HEK293T (cell line): ENCODE measurements at regions not wholly inside any gene's neighbourhood (a gene's known extent, or its start where the extent isn't known, plus 50 kb on each side); places are given as distances from the start of the nearest gene placed in this dataset.

Experiments used
- ARNT ChIP-seq: fragments of 450-650 bp; IDR thresholded peaks from 2 replicates; pipeline ENCODE4 v1.6.1; 2017; ENCODE audit warnings: mild to moderate bottlenecking
- BHLHE40 ChIP-seq: fragments of 450-650 bp; IDR thresholded peaks from 2 replicates; pipeline ENCODE4 v1.6.1; 2016; ENCODE audit warnings: mild to moderate bottlenecking, moderate library complexity, borderline replicate concordance
- ELF4 ChIP-seq: fragments of 450-650 bp; IDR thresholded peaks from 2 replicates; pipeline ENCODE4 v1.6.1; 2017; ENCODE audit warnings: antibody characterized with exemption
- FOXA1 ChIP-seq: fragments of 450-650 bp; IDR thresholded peaks from 2 replicates; pipeline ENCODE4 v1.6.1; 2016; ENCODE audit warnings: mild to moderate bottlenecking
- FOXM1 ChIP-seq: fragments of 450-650 bp; IDR thresholded peaks from 2 replicates; pipeline ENCODE4 v1.6.1; 2017; ENCODE audit warnings: mild to moderate bottlenecking, borderline replicate concordance
- LEF1 ChIP-seq: fragments of 450-650 bp; IDR thresholded peaks from 2 replicates; pipeline ENCODE4 v1.6.1; 2017; ENCODE audit warnings: mild to moderate bottlenecking, borderline replicate concordance
- NFRKB ChIP-seq: fragments of 450-650 bp; IDR thresholded peaks from 2 replicates; pipeline ENCODE4 v1.6.1; 2016; ENCODE audit warnings: mild to moderate bottlenecking, moderate library complexity
- SP1 ChIP-seq: fragments of 450-650 bp; IDR thresholded peaks from 2 replicates; pipeline ENCODE4 v1.6.1; 2017
- TF ChIP-seq, protein P1 (sequence below): fragments of 450-650 bp; IDR thresholded peaks from 2 replicates; pipeline ENCODE4 v1.6.1; 2016

DNA sequence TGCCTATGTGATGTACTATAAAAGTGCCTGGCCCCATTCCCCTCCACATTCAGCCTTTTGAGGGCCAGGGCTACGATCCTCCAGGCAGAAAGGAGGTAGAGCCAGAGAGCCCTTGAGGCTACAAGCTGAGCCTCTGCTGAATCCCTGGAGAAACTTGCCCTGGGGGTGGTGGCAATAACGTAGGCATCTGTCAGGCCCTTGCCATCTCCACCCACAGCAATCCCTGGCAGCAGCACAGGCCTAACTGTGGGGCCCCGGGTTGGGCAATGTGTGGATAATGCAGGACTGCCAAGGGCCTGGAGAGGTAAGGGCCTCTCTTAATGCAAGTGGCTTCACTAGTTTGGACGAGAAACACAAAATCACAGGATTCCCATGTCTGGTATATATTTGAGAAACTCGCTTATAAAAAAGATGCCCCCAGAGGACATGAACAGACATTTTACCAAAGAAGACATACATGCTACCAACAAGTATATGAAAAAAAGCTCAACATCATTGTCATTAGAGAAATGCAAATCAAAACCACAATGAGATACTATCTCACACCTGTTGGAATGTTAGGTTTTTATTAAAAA lies 99.0 kb downstream of the QRSL1 start:
- TF ChIP-seq FOXA1 = no peak
- TF ChIP-seq SP1 = no peak
- TF ChIP-seq ELF4 = no peak
- TF ChIP-seq NFRKB = no peak
- no peak for TF ChIP-seq LEF1
- TF ChIP-seq BHLHE40 = no peak
- no peak for TF ChIP-seq FOXM1
- TF ChIP-seq, protein P1, sequence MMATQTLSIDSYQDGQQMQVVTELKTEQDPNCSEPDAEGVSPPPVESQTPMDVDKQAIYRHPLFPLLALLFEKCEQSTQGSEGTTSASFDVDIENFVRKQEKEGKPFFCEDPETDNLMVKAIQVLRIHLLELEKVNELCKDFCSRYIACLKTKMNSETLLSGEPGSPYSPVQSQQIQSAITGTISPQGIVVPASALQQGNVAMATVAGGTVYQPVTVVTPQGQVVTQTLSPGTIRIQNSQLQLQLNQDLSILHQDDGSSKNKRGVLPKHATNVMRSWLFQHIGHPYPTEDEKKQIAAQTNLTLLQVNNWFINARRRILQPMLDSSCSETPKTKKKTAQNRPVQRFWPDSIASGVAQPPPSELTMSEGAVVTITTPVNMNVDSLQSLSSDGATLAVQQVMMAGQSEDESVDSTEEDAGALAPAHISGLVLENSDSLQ = no peak
- TF ChIP-seq ARNT = no peak
